A549 (cell line): ENCODE measurements at regions not wholly inside any gene's neighbourhood (a gene's known extent, or its start where the extent isn't known, plus 50 kb on each side); places are given as distances from the start of the nearest gene placed in this dataset.

Experiments used
- ATAC-seq, 2 experiments: fragments of 200-7000 bp in 1 of 2; fragments of >200 bp in 1 of 2; cut with Nextera tagmentation in 1 of 2; cut with Tn5 transposase in 1 of 2; 3 replicates each; pipeline versions ENCODE4 v1.8.0 to v1.9.1; 2018 to 2020; ENCODE audit warnings: mild to moderate bottlenecking in 1 of 2, moderate library complexity in 1 of 2
- CTCF ChIA-PET: fragments of 300-600 bp; sonication (Branson Sonifier 250); formaldehyde crosslinking; extraction: SDS; loops from one replicate; lab custom pipeline; 2021; ENCODE audit warnings: antibody characterized with exemption, inconsistent platforms; lab: Yijun Ruan, JAX
- POLR2A ChIA-PET: fragments of 350-600 bp; formaldehyde crosslinking; extraction: SDS; loops from one replicate; lab custom pipeline; 2021; ENCODE audit warnings: antibody characterized with exemption, inconsistent platforms; lab: Yijun Ruan, JAX
- DNase-seq, 2 experiments: peaks; one replicate each; pipeline versions ENCODE4 v3.0.0 to v3.0.0-alpha.2; 2011 to 2016; ENCODE audit warnings: low read depth in 1 of 2, low spot score in 1 of 2
- FAIRE-seq: peaks from 2 replicates; lab custom pipeline; 2011; peaks lifted over from hg19 to GRCh38; lab: Jason Lieb, UNC
- H3K27ac ChIP-seq, 2 experiments: fragments of >200 bp; sonication (Bioruptor Twin); formaldehyde crosslinking; 3 replicates each; pipeline ENCODE4 v1.5.1; 2016 to 2017
- H3K4me1 ChIP-seq: fragments of >200 bp; sonication (Bioruptor Twin); formaldehyde crosslinking; 3 replicates; pipeline ENCODE4 v1.6.1; 2016
- H3K4me2 ChIP-seq: fragments of >200 bp; sonication (Bioruptor Twin); formaldehyde crosslinking; 3 replicates; pipeline ENCODE4 v1.6.1; 2016
- H3K4me3 ChIP-seq: fragments of >200 bp; sonication (Bioruptor Twin); formaldehyde crosslinking; 3 replicates; pipeline ENCODE4 v1.5.1; 2016
- H3K9me3 ChIP-seq: fragments of >200 bp; sonication (Bioruptor Twin); formaldehyde crosslinking; 3 replicates; pipeline ENCODE4 v1.6.1; 2016
- ATOH8 ChIP-seq: fragments of 250-450 bp; sonication (Bioruptor Pico); IDR thresholded peaks from 2 replicates; pipeline ENCODE4 v1.5.0; 2020; ENCODE audit warnings: low read depth, mild to moderate bottlenecking, moderate library complexity
- BHLHE40 ChIP-seq: IDR thresholded peaks from 2 replicates; pipeline ENCODE4 v1.6.1; 2012; ENCODE audit warnings: low read depth, low read length, inconsistent platforms
- CBX2 ChIP-seq: fragments of 200-600 bp; sonication (generic); IDR thresholded peaks from 2 replicates; pipeline ENCODE4 v1.6.1; 2016; ENCODE audit warnings: low read depth, mild to moderate bottlenecking, borderline replicate concordance
- CHD2 ChIP-seq: fragments of 150-350 bp; IDR thresholded peaks from 2 replicates; pipeline ENCODE4 v1.6.1; 2014; ENCODE audit warnings: low read length; ENCODE audit not compliant: partially characterized antibody
- CHD4 ChIP-seq: fragments of 200-600 bp; sonication (generic); IDR thresholded peaks from 2 replicates; pipeline ENCODE4 v1.6.1; 2016; ENCODE audit warnings: antibody characterized with exemption, mild to moderate bottlenecking, borderline replicate concordance
- CTCF ChIP-seq: fragments of >200 bp; sonication (Bioruptor Twin); formaldehyde crosslinking; IDR thresholded peaks from 3 replicates; pipeline ENCODE4 v1.5.1; 2016
- GATA3 ChIP-seq: IDR thresholded peaks from 2 replicates; pipeline ENCODE4 v1.6.1; 2012; ENCODE audit warnings: borderline replicate concordance
- HDAC2 ChIP-seq: fragments of 200-600 bp; sonication (generic); IDR thresholded peaks from 2 replicates; pipeline ENCODE4 v1.6.1; 2016
- HOXB5 ChIP-seq: fragments of 250-450 bp; sonication (Bioruptor Pico); IDR thresholded peaks from 2 replicates; pipeline ENCODE4 v1.5.0; 2020; ENCODE audit warnings: mild to moderate bottlenecking, moderate library complexity
- JUN ChIP-seq, 2 experiments: fragments of >200 bp; sonication (Bioruptor Twin); formaldehyde crosslinking; IDR thresholded peaks; 2 replicates in 1 of 2; 3 replicates in 1 of 2; pipeline ENCODE4 v1.6.1; 2016 to 2017
- KDM1A ChIP-seq: fragments of 200-600 bp; sonication (generic); IDR thresholded peaks from 2 replicates; pipeline ENCODE4 v1.6.1; 2016; ENCODE audit warnings: low read depth, mild to moderate bottlenecking
- MAX ChIP-seq: IDR thresholded peaks from 2 replicates; pipeline ENCODE4 v1.6.1; 2012
- NR3C1 ChIP-seq: fragments of >200 bp; sonication (Bioruptor Twin); formaldehyde crosslinking; IDR thresholded peaks from 3 replicates; pipeline ENCODE4 v1.6.1; 2017
- PBX3 ChIP-seq: IDR thresholded peaks from 2 replicates; pipeline ENCODE4 v1.6.1; 2012
- PHF8 ChIP-seq: fragments of 200-600 bp; sonication (generic); IDR thresholded peaks from 2 replicates; pipeline ENCODE4 v1.6.1; 2016; ENCODE audit warnings: low read depth, mild to moderate bottlenecking, antibody characterized with exemption, moderate library complexity, borderline replicate concordance
- RCOR1 ChIP-seq: fragments of 150-350 bp; IDR thresholded peaks from 2 replicates; pipeline ENCODE4 v1.6.1; 2014; ENCODE audit warnings: antibody characterized with exemption, low read length, low read depth
- SREBF2 ChIP-seq: fragments of 450-650 bp; IDR thresholded peaks from 2 replicates; pipeline ENCODE4 v1.6.1; 2014; ENCODE audit warnings: mild to moderate bottlenecking, moderate library complexity
- TFCP2L1 ChIP-seq: fragments of 250-450 bp; sonication (Bioruptor Pico); IDR thresholded peaks from 2 replicates; pipeline ENCODE4 v1.5.0; 2021; ENCODE audit warnings: mild to moderate bottlenecking
- USF2 ChIP-seq: fragments of 450-650 bp; IDR thresholded peaks from 2 replicates; pipeline ENCODE4 v1.6.1; 2014; ENCODE audit warnings: antibody characterized with exemption
- WGBS: methylation state at CpG from one replicate; pipeline ENCODE4 v1.1.6; 2017; ENCODE audit errors: missing lambda C conversion rate; 5-methylcytosine and 5-hydroxymethylcytosine counted together

GRCh38 chr22:47547881-47548650, 785.6 kb downstream of the TBC1D22A start:
- no peak for TF ChIP-seq CTCF
- TF ChIP-seq, all 56 proteins: peak for 0

GRCh38 chr22:47547239-47547661, 784.8 kb downstream of the TBC1D22A start:
- FAIRE-seq (no peak), ATAC-seq (no peak), DNase-seq (no peak)
- Histone ChIP-seq H3K27ac (no peak overlapping the region), H3K4me2 (no peak overlapping the region), H3K9me3 (no peaks in the 10 kb centered on the region), H3K4me3 (no peak overlapping the region), H3K4me1 (no peaks in the 10 kb centered on the region)
- ChIA-PET CTCF (no interaction called here), POLR2A (no interaction called here)
- TF ChIP-seq RCOR1 (no peak), PHF8 (no peak), JUN (IDR thresholded peaks at IDR 0.05) (no peak), CHD4 (no peak), ATOH8 (CRISPR knock-in tag) (no peak), PBX3 (no peak), MAX (no peak)
- WGBS, result 39% methylated on average over 5 of the region's 6 CpGs

More at GRCh38 chr22:47547881-47548650, 785.6 kb downstream of the TBC1D22A start:
- no peaks in the 10 kb centered on the region for H3K9me3 ChIP-seq
- no peaks in the 10 kb centered on the region for H3K4me1 ChIP-seq
- POLR2A ChIA-PET, result no interaction called here
- DNase-seq (no peak), FAIRE-seq (no peak), ATAC-seq (no peak)
- CTCF ChIA-PET, result interaction anchor here (1.1 kb wide), 1 partner anchor 254 kb away, joined by 3 read pairs; no protein-coding TSS in a partner anchor
- H3K4me2 ChIP-seq, result no peak overlapping the region
- 71% methylated on average over 19 of the region's 20 CpGs for WGBS
- no peak overlapping the region for H3K4me3 ChIP-seq
- H3K27ac ChIP-seq, result no peak overlapping the region

GRCh38 chr22:47544696-47545095, 782.2 kb downstream of the TBC1D22A start:
- Histone ChIP-seq H3K9me3 (no peaks in the 10 kb centered on the region), H3K4me2 (no peak overlapping the region), H3K4me3 (no peak overlapping the region), H3K4me1 (no peaks in the 10 kb centered on the region), H3K27ac (no peak overlapping the region)
- WGBS, result 4% methylated on average over 2 of the region's 2 CpGs
- POLR2A ChIA-PET, result no interaction called here
- TF ChIP-seq BHLHE40 (no peak), NR3C1 (no peak), GATA3 (no peak), TFCP2L1 (no peak), PHF8 (no peak), KDM1A (no peak), SREBF2 (no peak), HOXB5 (CRISPR knock-in tag) (no peak), CBX2 (no peak), CHD2 (no peak), USF2 (no peak), HDAC2 (no peak), PBX3 (no peak)
- DNase-seq, result no peak
- FAIRE-seq, result no peak
- CTCF ChIA-PET, result interaction anchor here (0.6 to 1.5 kb wide), 3 partner anchors 13 to 343 kb away, joined by 3 read pairs; no protein-coding TSS in a partner anchor
- ATAC-seq, result no peak
